CD8-positive, alpha-beta memory T cell (primary cell): ENCODE measurements at regions not wholly inside any gene's neighbourhood (a gene's known extent, or its start where the extent isn't known, plus 50 kb on each side); places are given as distances from the start of the nearest gene placed in this dataset.
"Not testable (repeated sequence)": the region's sequence is repeated elsewhere in the genome, so short reads cannot be mapped to it uniquely, and the experiment has no call there.

Experiments used
- CTCF ChIA-PET: fragments of 350-600 bp; sonication (Branson Sonifier 250); formaldehyde crosslinking; loops from one replicate; lab custom pipeline; 2021; ENCODE audit warnings: antibody characterized with exemption; lab: Charles Lee
- POLR2A ChIA-PET: fragments of 350-600 bp; sonication (Branson Sonifier 250); formaldehyde crosslinking; loops from one replicate; lab custom pipeline; 2021; ENCODE audit warnings: antibody characterized with exemption; lab: Charles Lee
- DNase-seq, 5 donors: peaks; one replicate each; pipeline versions ENCODE4 v3.0.0 to v3.0.0-alpha.2; 2020 to 2022; ENCODE audit warnings: mixed read lengths in 1 of 5
- H3K27ac ChIP-seq: one replicate; pipeline ENCODE4 v1.7.0; 2013; ENCODE audit warnings: low read depth, mild to moderate bottlenecking, low read length, moderate library complexity
- H3K27me3 ChIP-seq: 2 replicates; pipeline ENCODE4 v1.7.0; 2013; ENCODE audit warnings: low read length, mild to moderate bottlenecking; ENCODE audit not compliant: insufficient read depth, poor library complexity, severe bottlenecking
- H3K36me3 ChIP-seq: 2 replicates; pipeline ENCODE4 v1.7.0; 2013; ENCODE audit warnings: mild to moderate bottlenecking, low read length, moderate library complexity; ENCODE audit not compliant: insufficient read depth
- H3K4me1 ChIP-seq: 2 replicates; pipeline ENCODE4 v1.7.0; 2013; ENCODE audit warnings: mild to moderate bottlenecking, low read length, moderate library complexity; ENCODE audit not compliant: insufficient read depth
- H3K4me3 ChIP-seq: 2 replicates; pipeline ENCODE4 v1.7.0; 2013; ENCODE audit warnings: mild to moderate bottlenecking, low read length
- H3K9me3 ChIP-seq: 2 replicates; pipeline ENCODE4 v1.7.0; 2013; ENCODE audit warnings: mild to moderate bottlenecking, low read length
- H3K27ac Mint-ChIP-seq, 8 donors: one replicate each; pipeline ENCODE4 v1.8.0; 2020 to 2021; ENCODE audit warnings: mixed read lengths in 8 of 8, mild to moderate bottlenecking in 6 of 8, inconsistent platforms in 3 of 8, moderate library complexity in 3 of 8
- H3K27me3 Mint-ChIP-seq, 2 donors: one replicate each; pipeline ENCODE4 v1.8.0; 2020 to 2021; ENCODE audit warnings: mixed read lengths in 2 of 2, mild to moderate bottlenecking in 1 of 2, moderate library complexity in 1 of 2
- H3K36me3 Mint-ChIP-seq, 3 donors: one replicate each; pipeline ENCODE4 v1.8.0; 2020 to 2021; ENCODE audit warnings: mixed read lengths in 3 of 3, inconsistent platforms in 1 of 3, mild to moderate bottlenecking in 1 of 3
- H3K4me1 Mint-ChIP-seq, 3 donors: one replicate each; pipeline ENCODE4 v1.8.0; 2020 to 2021; ENCODE audit warnings: mixed read lengths in 3 of 3, inconsistent platforms in 1 of 3, mild to moderate bottlenecking in 1 of 3
- H3K4me3 Mint-ChIP-seq, 7 donors: one replicate each; pipeline ENCODE4 v1.8.0; 2020 to 2021; ENCODE audit warnings: mixed read lengths in 7 of 7, mild to moderate bottlenecking in 6 of 7, moderate library complexity in 4 of 7, inconsistent platforms in 2 of 7
- H3K9me3 Mint-ChIP-seq, 5 donors: one replicate each; pipeline ENCODE4 v1.8.0; 2020 to 2022; ENCODE audit warnings: mixed read lengths in 5 of 5, mild to moderate bottlenecking in 3 of 5, moderate library complexity in 2 of 5, inconsistent platforms in 1 of 5

GRCh38 chr2:8438476-8438875, 243.4 kb upstream of the ID2 start:
- H3K4me3 ChIP-seq: no peak overlapping the region
- peaks cover 3 to 15% (median 8%) of the 10 kb centered on the region in 3 donors for H3K36me3 Mint-ChIP-seq
- H3K4me1 Mint-ChIP-seq: peaks cover 37 to 41% (median 40%) of the 10 kb centered on the region in 3 donors
- H3K4me1 ChIP-seq: peaks cover 10% of the 10 kb centered on the region
- no peaks in the 10 kb centered on the region for H3K9me3 ChIP-seq
- peak overlapping the region in 5 of 8 donors; percentile 64 to 82 (median 68) for H3K27ac Mint-ChIP-seq
- no peak overlapping the region for H3K27ac ChIP-seq
- ChIA-PET CTCF (interaction anchor here (2.3 kb wide), 1 partner anchor 8 kb away, joined by 6 read pairs; no protein-coding TSS in a partner anchor), POLR2A (no interaction called here)
- H3K27me3 ChIP-seq: no peaks in the 10 kb centered on the region
- DNase-seq: no peak
- H3K4me3 Mint-ChIP-seq: peak overlapping the region in 4 of 7 donors; percentile 7 to 61 (median 42)
- H3K27me3 Mint-ChIP-seq: no peaks in the 10 kb centered on the region
- no peaks in the 10 kb centered on the region for H3K36me3 ChIP-seq
- no peaks in the 10 kb centered on the region for H3K9me3 Mint-ChIP-seq

- H3K36me3 ChIP-seq: no peaks in the 10 kb centered on the region
- H3K4me1 Mint-ChIP-seq: peaks cover 34 to 37% (median 35%) of the 10 kb centered on the region in 3 donors
- H3K9me3 Mint-ChIP-seq: no peaks in the 10 kb centered on the region
- DNase-seq: no peak
- H3K27ac Mint-ChIP-seq: peak overlapping the region in 5 of 8 donors; percentile 36 to 73 (median 64)
- no peaks in the 10 kb centered on the region for H3K9me3 ChIP-seq
- peaks cover 6% of the 10 kb centered on the region for H3K4me1 ChIP-seq
- no peak overlapping the region for H3K27ac ChIP-seq
- H3K36me3 Mint-ChIP-seq: peaks cover 3 to 15% (median 8%) of the 10 kb centered on the region in 3 donors
- H3K27me3 Mint-ChIP-seq: no peaks in the 10 kb centered on the region
- no peak overlapping the region for H3K4me3 Mint-ChIP-seq
- CTCF ChIA-PET: interaction anchor here (2.3 kb wide), 1 partner anchor 9 kb away, joined by 6 read pairs; no protein-coding TSS in a partner anchor
- H3K27me3 ChIP-seq: no peaks in the 10 kb centered on the region
- POLR2A ChIA-PET: no interaction called here
- no peak overlapping the region for H3K4me3 ChIP-seq
Observed at GRCh38 chr2:8438996-8439395, 242.9 kb upstream of the ID2 start.

- no peak overlapping the region for H3K27ac ChIP-seq
- H3K27me3 Mint-ChIP-seq: no peaks in the 10 kb centered on the region
- H3K27me3 ChIP-seq: no peaks in the 10 kb centered on the region
- H3K4me3 Mint-ChIP-seq: no peak overlapping the region
- H3K27ac Mint-ChIP-seq: peak overlapping the region in 1 of 8 donors; percentile 7
- POLR2A ChIA-PET: no interaction called here
- DNase-seq: no peak
- peaks cover 6% of the 10 kb centered on the region for H3K4me1 ChIP-seq
- CTCF ChIA-PET: interaction anchor here (2.3 kb wide), 1 partner anchor 10 kb away, joined by 6 read pairs; no protein-coding TSS in a partner anchor
- peaks cover 28 to 43% (median 32%) of the 10 kb centered on the region in 3 donors for H3K4me1 Mint-ChIP-seq
- peaks cover 3 to 15% (median 5%) of the 10 kb centered on the region in 3 donors for H3K36me3 Mint-ChIP-seq
- no peaks in the 10 kb centered on the region for H3K9me3 Mint-ChIP-seq
- no peaks in the 10 kb centered on the region for H3K9me3 ChIP-seq
- no peak overlapping the region for H3K4me3 ChIP-seq
- H3K36me3 ChIP-seq: no peaks in the 10 kb centered on the region
Observed at GRCh38 chr2:8440029-8440778, 241.7 kb upstream of the ID2 start.

GRCh38 chr2:8441371-8441770, 240.5 kb upstream of the ID2 start:
- H3K4me3 ChIP-seq: no peak overlapping the region

GRCh38 chr2:8441986-8442385, 239.9 kb upstream of the ID2 start:
- Mint-ChIP-seq H3K27me3 (no peaks in the 10 kb centered on the region), H3K36me3 (peaks cover 3 to 15% (median 5%) of the 10 kb centered on the region in 3 donors), H3K4me1 (peaks cover 27 to 45% (median 32%) of the 10 kb centered on the region in 3 donors), H3K9me3 (no peaks in the 10 kb centered on the region), H3K27ac (peak overlapping the region in 3 of 8 donors; percentile 44 to 76 (median 65)), H3K4me3 (peak overlapping the region in 1 of 7 donors; percentile 13)
- Histone ChIP-seq H3K9me3 (no peaks in the 10 kb centered on the region), H3K36me3 (no peaks in the 10 kb centered on the region), H3K4me1 (peaks cover 6% of the 10 kb centered on the region), H3K27ac (no peak overlapping the region), H3K27me3 (no peaks in the 10 kb centered on the region), H3K4me3 (no peak overlapping the region)
- no peak for DNase-seq
- CTCF ChIA-PET: no interaction called here
- POLR2A ChIA-PET: no interaction called here

More at GRCh38 chr2:8441371-8441770, 240.5 kb upstream of the ID2 start:
- H3K27ac ChIP-seq: no peak overlapping the region
- Mint-ChIP-seq H3K36me3 (peaks cover 3 to 15% (median 5%) of the 10 kb centered on the region in 3 donors), H3K27ac (peak overlapping the region in 1 of 8 donors; percentile 19), H3K4me1 (peaks cover 27 to 43% (median 32%) of the 10 kb centered on the region in 3 donors), H3K9me3 (no peaks in the 10 kb centered on the region), H3K4me3 (peak overlapping the region in 1 of 7 donors; percentile 20), H3K27me3 (no peaks in the 10 kb centered on the region)
- ChIA-PET CTCF (no interaction called here), POLR2A (no interaction called here)
- no peak for DNase-seq
- no peaks in the 10 kb centered on the region for H3K9me3 ChIP-seq
- H3K27me3 ChIP-seq: no peaks in the 10 kb centered on the region
- H3K36me3 ChIP-seq: no peaks in the 10 kb centered on the region
- peaks cover 6% of the 10 kb centered on the region for H3K4me1 ChIP-seq

GRCh38 chr2:8442833-8443486, 238.9 kb upstream of the ID2 start:
- H3K36me3 Mint-ChIP-seq: peaks cover 3 to 15% (median 5%) of the 10 kb centered on the region in 3 donors
- CTCF ChIA-PET: no interaction called here
- Histone ChIP-seq H3K36me3 (no peaks in the 10 kb centered on the region), H3K9me3 (no peaks in the 10 kb centered on the region), H3K27ac (no peak overlapping the region), H3K4me1 (peaks cover 6% of the 10 kb centered on the region), H3K4me3 (no peak overlapping the region), H3K27me3 (no peaks in the 10 kb centered on the region)
- H3K4me1 Mint-ChIP-seq: peaks cover 26 to 46% (median 27%) of the 10 kb centered on the region in 3 donors
- no peaks in the 10 kb centered on the region for H3K9me3 Mint-ChIP-seq
- peak overlapping the region in 1 of 8 donors; percentile 38 for H3K27ac Mint-ChIP-seq
- no peak for DNase-seq
- no peaks in the 10 kb centered on the region for H3K27me3 Mint-ChIP-seq
- POLR2A ChIA-PET: interaction anchor here (0.5 to 0.6 kb wide), 2 partner anchors 8 to 17 kb away, joined by 3 to 4 read pairs; no protein-coding TSS in a partner anchor
- H3K4me3 Mint-ChIP-seq: no peak overlapping the region

GRCh38 chr2:8445580-8445979, 236.3 kb upstream of the ID2 start:
- Mint-ChIP-seq H3K9me3 (no peaks in the 10 kb centered on the region), H3K4me1 (peaks cover 10 to 27% (median 18%) of the 10 kb centered on the region in 3 donors), H3K4me3 (no peak overlapping the region), H3K27ac (peak overlapping the region in 2 of 8 donors; percentile 29 to 73), H3K36me3 (peaks cover 0 to 5% (median 0%) of the 10 kb centered on the region in 3 donors), H3K27me3 (no peaks in the 10 kb centered on the region)
- Histone ChIP-seq H3K9me3 (no peaks in the 10 kb centered on the region), H3K4me3 (no peak overlapping the region), H3K27ac (no peak overlapping the region), H3K36me3 (no peaks in the 10 kb centered on the region), H3K27me3 (no peaks in the 10 kb centered on the region), H3K4me1 (no peaks in the 10 kb centered on the region)
- DNase-seq: no peak
- CTCF ChIA-PET: no interaction called here
- POLR2A ChIA-PET: no interaction called here

- H3K36me3 Mint-ChIP-seq, H3K27me3 Mint-ChIP-seq, H3K9me3 ChIP-seq, CTCF ChIA-PET, H3K4me3 ChIP-seq, H3K27me3 ChIP-seq, POLR2A ChIA-PET, H3K4me1 ChIP-seq, H3K9me3 Mint-ChIP-seq, H3K27ac ChIP-seq, DNase-seq, H3K4me3 Mint-ChIP-seq, H3K36me3 ChIP-seq: not testable (repeated sequence)
- Mint-ChIP-seq H3K4me1 (peaks cover 9 to 27% (median 19%) of the 10 kb centered on the region in 3 donors), H3K27ac (peak overlapping the region in 1 of 8 donors; percentile 46)
Observed at GRCh38 chr2:8446751-8447150, 235.1 kb upstream of the ID2 start.
